H9 (cell line): ENCODE measurements at regions not wholly inside any gene's neighbourhood (a gene's known extent, or its start where the extent isn't known, plus 50 kb on each side); places are given as distances from the start of the nearest gene placed in this dataset.
A peak's percentile ranks its signal among the peaks of the same experiment; 100 is the strongest.

Experiments used
- DNase-seq: peaks from one replicate; pipeline ENCODE4 v3.0.0-alpha.2; 2017
- H2AFZ ChIP-seq: one replicate; pipeline ENCODE4 v1.6.1; 2013; ENCODE audit warnings: mild to moderate bottlenecking, low read length, control low read depth, moderate library complexity
- H2AK5ac ChIP-seq: 2 replicates; pipeline ENCODE4 v1.6.1; 2013; ENCODE audit warnings: low read length, control low read depth, mixed read lengths; ENCODE audit not compliant: insufficient read length
- H2BK120ac ChIP-seq: one replicate; pipeline ENCODE4 v1.6.1; 2013; ENCODE audit warnings: low read depth, mild to moderate bottlenecking, low read length, control low read depth, inconsistent platforms; ENCODE audit not compliant: poor library complexity, severe bottlenecking
- H2BK12ac ChIP-seq: 2 replicates; pipeline ENCODE4 v1.6.1; 2013; ENCODE audit warnings: low read length, control low read depth, mixed read lengths, low read depth; ENCODE audit not compliant: insufficient read length
- H2BK15ac ChIP-seq: 2 replicates; pipeline ENCODE4 v1.6.1; 2013; ENCODE audit warnings: low read depth, low read length, control low read depth
- H2BK20ac ChIP-seq: one replicate; pipeline ENCODE4 v1.6.1; 2013; ENCODE audit warnings: low read depth, mild to moderate bottlenecking, low read length, control low read depth, inconsistent platforms; ENCODE audit not compliant: poor library complexity, severe bottlenecking
- H2BK5ac ChIP-seq: 2 replicates; pipeline ENCODE4 v1.6.1; 2013; ENCODE audit warnings: low read length, control low read depth, mixed read lengths; ENCODE audit not compliant: insufficient read length
- H3K14ac ChIP-seq: 2 replicates; pipeline ENCODE4 v1.6.1; 2013; ENCODE audit warnings: low read length, control low read depth; ENCODE audit not compliant: insufficient read depth
- H3K18ac ChIP-seq: 2 replicates; pipeline ENCODE4 v1.6.1; 2013; ENCODE audit warnings: low read depth, mild to moderate bottlenecking, mixed read lengths, low read length, control low read depth; ENCODE audit not compliant: insufficient read length
- H3K23ac ChIP-seq: 2 replicates; pipeline ENCODE4 v1.6.1; 2013; ENCODE audit warnings: low read length, control low read depth, mixed read lengths, low read depth; ENCODE audit not compliant: insufficient read length
- H3K23me2 ChIP-seq: 2 replicates; pipeline ENCODE4 v1.6.1; 2013; ENCODE audit warnings: low read depth, mild to moderate bottlenecking, mixed read lengths, low read length, control low read depth; ENCODE audit not compliant: insufficient read length, poor library complexity, severe bottlenecking
- H3K27ac ChIP-seq: 2 replicates; pipeline ENCODE4 v1.5.1; 2013; ENCODE audit warnings: low read length, control low read depth, mixed read lengths, low read depth; ENCODE audit not compliant: insufficient read length
- H3K27me3 ChIP-seq: 2 replicates; pipeline ENCODE4 v1.6.1; 2013; ENCODE audit warnings: low read length, control low read depth, inconsistent platforms; ENCODE audit not compliant: insufficient read depth
- H3K4ac ChIP-seq: 2 replicates; pipeline ENCODE4 v1.6.1; 2013; ENCODE audit warnings: low read depth, mild to moderate bottlenecking, control low read depth, inconsistent platforms, low read length, moderate library complexity
- H3K4me1 ChIP-seq: 2 replicates; pipeline ENCODE4 v1.6.1; 2013; ENCODE audit warnings: low read length, control low read depth, inconsistent platforms; ENCODE audit not compliant: insufficient read depth
- H3K4me2 ChIP-seq: 2 replicates; pipeline ENCODE4 v1.6.1; 2013; ENCODE audit warnings: low read length, control low read depth, mixed read lengths; ENCODE audit not compliant: insufficient read length, insufficient read depth
- H3K56ac ChIP-seq: 2 replicates; pipeline ENCODE4 v1.6.1; 2013; ENCODE audit warnings: low read depth, mild to moderate bottlenecking, mixed read lengths, low read length, control low read depth; ENCODE audit not compliant: insufficient read length
- H3K79me1 ChIP-seq: 2 replicates; pipeline ENCODE4 v1.6.1; 2013; ENCODE audit warnings: low read depth, mild to moderate bottlenecking, moderate library complexity, low read length, control low read depth, inconsistent platforms; ENCODE audit not compliant: insufficient read depth, poor library complexity, severe bottlenecking
- H3K79me2 ChIP-seq: 2 replicates; pipeline ENCODE4 v1.6.1; 2013; ENCODE audit warnings: low read length, control low read depth, inconsistent platforms; ENCODE audit not compliant: insufficient read depth
- H3K9ac ChIP-seq: 2 replicates; pipeline ENCODE4 v1.6.1; 2013; ENCODE audit warnings: low read length, control low read depth, mixed read lengths; ENCODE audit not compliant: insufficient read length; ENCODE audit errors: extremely low read depth
- H3K9me3 ChIP-seq: one replicate; pipeline ENCODE4 v1.6.1; 2013; ENCODE audit warnings: low read depth, low read length, inconsistent platforms; ENCODE audit not compliant: control insufficient read depth
- H3T11ph ChIP-seq: one replicate; pipeline ENCODE4 v1.6.1; 2013; ENCODE audit warnings: mild to moderate bottlenecking, low read length, control low read depth, inconsistent platforms
- H4K20me1 ChIP-seq: one replicate; pipeline ENCODE4 v1.6.1; 2013; ENCODE audit not compliant: control insufficient read depth, insufficient read length, insufficient read depth
- H4K5ac ChIP-seq: 2 replicates; pipeline ENCODE4 v1.6.1; 2013; ENCODE audit warnings: low read depth, mild to moderate bottlenecking, mixed read lengths, low read length, control low read depth; ENCODE audit not compliant: insufficient read length
- H4K8ac ChIP-seq: replicated peaks from 2 replicates; pipeline ENCODE4 v1.6.1; 2013; ENCODE audit warnings: low read length, control low read depth, mixed read lengths, low read depth; ENCODE audit not compliant: insufficient read length
- H4K91ac ChIP-seq: 2 replicates; pipeline ENCODE4 v1.6.1; 2013; ENCODE audit warnings: low read depth, mild to moderate bottlenecking, moderate library complexity, mixed read lengths, low read length, control low read depth; ENCODE audit not compliant: insufficient read length
- H3K27ac Mint-ChIP-seq, 3 experiments: 2 replicates in 2 of 3; 3 replicates in 1 of 3; pipeline ENCODE4 v1.8.0; 2020 to 2021; ENCODE audit warnings: mixed read lengths in 3 of 3, mild to moderate bottlenecking in 1 of 3, moderate library complexity in 1 of 3
- H3K27me3 Mint-ChIP-seq: 2 replicates; pipeline ENCODE4 v1.8.0; 2021; ENCODE audit warnings: low read depth, mild to moderate bottlenecking, moderate library complexity, mixed read lengths
- H3K36me3 Mint-ChIP-seq, 3 experiments: 2 replicates in 2 of 3; 3 replicates in 1 of 3; pipeline ENCODE4 v1.8.0; 2020 to 2021; ENCODE audit warnings: low read depth in 3 of 3, mixed read lengths in 3 of 3; ENCODE audit not compliant: insufficient read depth in 1 of 3
- H3K4me1 Mint-ChIP-seq, 2 experiments: 2 replicates each; pipeline ENCODE4 v1.8.0; 2020; ENCODE audit warnings: mixed read lengths in 2 of 2
- H3K4me3 Mint-ChIP-seq, 2 experiments: 2 replicates in 1 of 2; 3 replicates in 1 of 2; pipeline ENCODE4 v1.8.0; 2020 to 2021; ENCODE audit warnings: mild to moderate bottlenecking in 2 of 2, mixed read lengths in 2 of 2, moderate library complexity in 1 of 2
- H3K9me3 Mint-ChIP-seq, 2 experiments: 2 replicates in 1 of 2; 3 replicates in 1 of 2; pipeline ENCODE4 v1.8.0; 2020; ENCODE audit warnings: mild to moderate bottlenecking in 2 of 2, mixed read lengths in 2 of 2, moderate library complexity in 1 of 2
- CTCF ChIP-seq: fragments of 200-600 bp; sonication (generic); conservative IDR thresholded peaks from 3 replicates; pipeline ENCODE4 v1.8.0; 2021; ENCODE audit warnings: antibody characterized with exemption, mild to moderate bottlenecking
- WGBS: extraction: QIAGEN DNeasy Blood & Tissue Kit; methylation state at CpG from one replicate; pipeline ENCODE4 v1.1.7; 2013; ENCODE audit warnings: missing lambda C conversion rate, low lambda C conversion rate, mixed read lengths; ENCODE audit not compliant: insufficient read length; ENCODE audit errors: extremely low coverage; 5-methylcytosine and 5-hydroxymethylcytosine counted together

GRCh38 chr1:240004086-240004749, 87.5 kb upstream of the FMN2 start:
- no peak overlapping the region for H4K91ac ChIP-seq
- Mint-ChIP-seq H3K27me3 (peaks cover 12% of the 10 kb centered on the region), H3K27ac (no peak overlapping the region), H3K4me3 (no peak overlapping the region), H3K36me3 (no peaks in the 10 kb centered on the region; a peak in 1 of 7 replicates), H3K4me1 (0 out of 4 replicates have a peak, but pooled peaks cover 0 to 4% of the 10 kb centered on the region in 2 experiments), H3K9me3 (no peaks in the 10 kb centered on the region)
- H3K4me1 ChIP-seq: no peaks in the 10 kb centered on the region
- no peaks in the 10 kb centered on the region for H3K79me1 ChIP-seq
- no peak overlapping the region for H2BK12ac ChIP-seq
- H3K23me2 ChIP-seq: no peaks in the 10 kb centered on the region
- no peak for DNase-seq
- TF ChIP-seq CTCF: peak; percentile 87
- no peak overlapping the region for H3K18ac ChIP-seq
- H2AFZ ChIP-seq: no peak overlapping the region
- H3K27me3 ChIP-seq: no peaks in the 10 kb centered on the region
- no peak overlapping the region for H4K5ac ChIP-seq
- H2BK20ac ChIP-seq: no peak overlapping the region
- H3K9ac ChIP-seq: no peak overlapping the region
- H3K4me2 ChIP-seq: no peak overlapping the region
- H2BK15ac ChIP-seq: no peak overlapping the region
- H4K20me1 ChIP-seq: no peaks in the 10 kb centered on the region
- no peaks in the 10 kb centered on the region for H3K9me3 ChIP-seq
- no peak overlapping the region for H3K27ac ChIP-seq
- no peak overlapping the region for H2AK5ac ChIP-seq
- H3K14ac ChIP-seq: no peak overlapping the region
- H3K23ac ChIP-seq: no peak overlapping the region
- H3K79me2 ChIP-seq: no peaks in the 10 kb centered on the region
- H2BK120ac ChIP-seq: no peak overlapping the region
- H3K56ac ChIP-seq: no peak overlapping the region
- H4K8ac ChIP-seq: no peak overlapping the region
- H2BK5ac ChIP-seq: no peak overlapping the region
- WGBS: no CpG with 5 or more reads among the region's 12 CpGs
- H3K4ac ChIP-seq: no peak overlapping the region
- H3T11ph ChIP-seq: no peak overlapping the region
